ENCODE measurements at regions not wholly inside any gene's neighbourhood (a gene's known extent, or its start where the extent isn't known, plus 50 kb on each side); places are given as distances from the start of the nearest gene placed in this dataset.
A peak's percentile ranks its signal among the peaks of the same experiment; 100 is the strongest.

- peaks cover 3% of the 10 kb centered on the region for H3K27me3 Mint-ChIP-seq (ENCODE audit: unreplicated experiment)
- no peak overlapping the region for H3K4me3 Mint-ChIP-seq (ENCODE audit: unreplicated experiment)
- H3K36me3 Mint-ChIP-seq (ENCODE audit: low read depth, unreplicated experiment), result no peaks in the 10 kb centered on the region
- no peak for TF ChIP-seq CTCF (IDR thresholded peaks at IDR 0.05; ENCODE audit: unreplicated experiment)
- no peaks in the 10 kb centered on the region for H3K9me3 Mint-ChIP-seq (ENCODE audit: unreplicated experiment)
- peak overlapping the region; percentile 46 for H3K27ac Mint-ChIP-seq (ENCODE audit: unreplicated experiment)
- peak; percentile 9 for DNase-seq (ENCODE audit: low spot score)
- peaks cover 7% of the 10 kb centered on the region for H3K4me1 Mint-ChIP-seq (ENCODE audit: unreplicated experiment)
Observed at GRCh38 chr10:4514445-4515108, 311.4 kb upstream of the AKR1E2 start.

GRCh38 chr10:4512671-4513240 is 313.3 kb upstream of the AKR1E2 start:
- H3K9me3 Mint-ChIP-seq (ENCODE audit: unreplicated experiment), result no peaks in the 10 kb centered on the region
- TF ChIP-seq CTCF (IDR thresholded peaks at IDR 0.05; ENCODE audit: unreplicated experiment), result no peak
- no peak overlapping the region for H3K4me3 Mint-ChIP-seq (ENCODE audit: unreplicated experiment)
- H3K27ac Mint-ChIP-seq (ENCODE audit: unreplicated experiment), result no peak overlapping the region
- DNase-seq (ENCODE audit: low spot score), result peak; percentile 23
- peaks cover 1% of the 10 kb centered on the region for H3K27me3 Mint-ChIP-seq (ENCODE audit: unreplicated experiment)
- H3K36me3 Mint-ChIP-seq (ENCODE audit: low read depth, unreplicated experiment), result no peaks in the 10 kb centered on the region
- peaks cover 11% of the 10 kb centered on the region for H3K4me1 Mint-ChIP-seq (ENCODE audit: unreplicated experiment)

GRCh38 chr10:4512196-4512595 is 313.8 kb upstream of the AKR1E2 start:
- H3K27me3 Mint-ChIP-seq (ENCODE audit: unreplicated experiment), result no peaks in the 10 kb centered on the region
- no peaks in the 10 kb centered on the region for H3K36me3 Mint-ChIP-seq (ENCODE audit: low read depth, unreplicated experiment)
- H3K27ac Mint-ChIP-seq (ENCODE audit: unreplicated experiment), result no peak overlapping the region
- no peak for TF ChIP-seq CTCF (IDR thresholded peaks at IDR 0.05; ENCODE audit: unreplicated experiment)
- no peak overlapping the region for H3K4me3 Mint-ChIP-seq (ENCODE audit: unreplicated experiment)
- H3K4me1 Mint-ChIP-seq (ENCODE audit: unreplicated experiment), result peaks cover 11% of the 10 kb centered on the region
- H3K9me3 Mint-ChIP-seq (ENCODE audit: unreplicated experiment), result no peaks in the 10 kb centered on the region
- DNase-seq (ENCODE audit: low spot score), result no peak

GRCh38 chr10:4511509-4511908 is 314.5 kb upstream of the AKR1E2 start:
- H3K36me3 Mint-ChIP-seq (ENCODE audit: low read depth, unreplicated experiment), result no peaks in the 10 kb centered on the region
- DNase-seq (ENCODE audit: low spot score), result no peak
- no peaks in the 10 kb centered on the region for H3K9me3 Mint-ChIP-seq (ENCODE audit: unreplicated experiment)
- no peak overlapping the region for H3K4me3 Mint-ChIP-seq (ENCODE audit: unreplicated experiment)
- peaks cover 11% of the 10 kb centered on the region for H3K4me1 Mint-ChIP-seq (ENCODE audit: unreplicated experiment)
- H3K27me3 Mint-ChIP-seq (ENCODE audit: unreplicated experiment), result no peaks in the 10 kb centered on the region
- H3K27ac Mint-ChIP-seq (ENCODE audit: unreplicated experiment), result no peak overlapping the region
- TF ChIP-seq CTCF (IDR thresholded peaks at IDR 0.05; ENCODE audit: unreplicated experiment), result no peak

GRCh38 chr10:4509405-4509804 is 316.6 kb upstream of the AKR1E2 start:
- no peak for DNase-seq (ENCODE audit: low spot score)
- TF ChIP-seq CTCF (IDR thresholded peaks at IDR 0.05; ENCODE audit: unreplicated experiment), result no peak
- H3K27me3 Mint-ChIP-seq (ENCODE audit: unreplicated experiment), result no peaks in the 10 kb centered on the region
- H3K4me3 Mint-ChIP-seq (ENCODE audit: unreplicated experiment), result no peak overlapping the region
- H3K4me1 Mint-ChIP-seq (ENCODE audit: unreplicated experiment), result peaks cover 4% of the 10 kb centered on the region
- no peaks in the 10 kb centered on the region for H3K9me3 Mint-ChIP-seq (ENCODE audit: unreplicated experiment)
- no peak overlapping the region for H3K27ac Mint-ChIP-seq (ENCODE audit: unreplicated experiment)
- H3K36me3 Mint-ChIP-seq (ENCODE audit: low read depth, unreplicated experiment), result no peaks in the 10 kb centered on the region

Data from endothelial cell (in vitro differentiated cells).